Adrenal gland (tissue), 5 donors: ENCODE measurements at regions not wholly inside any gene's neighbourhood (a gene's known extent, or its start where the extent isn't known, plus 50 kb on each side); places are given as distances from the start of the nearest gene placed in this dataset.

ENCODE experiments used
- POLR2A ChIP-seq, 2 donors: fragments of 450-650 bp; IDR thresholded peaks; one replicate each; pipeline ENCODE4 v1.6.1; 2017; ENCODE audit warnings: antibody characterized with exemption in 2 of 2, mild to moderate bottlenecking in 2 of 2, moderate library complexity in 1 of 2
- TF ChIP-seq, protein P1 (sequence below), 6 experiments: fragments of 450-650 bp in 4 of 6; fragments of 200-600 bp in 2 of 6; sonication (generic) in 1 of 6; IDR thresholded peaks; 1 replicate in 5 of 6; 2 replicates in 1 of 6; pipeline versions ENCODE4 v1.5.1 to v1.8.0; 2016 to 2021; ENCODE audit warnings: antibody characterized with exemption in 6 of 6, mild to moderate bottlenecking in 2 of 6, moderate library complexity in 1 of 6
- donor health status: DM: no; HTN: no; CAD: no.

- TF ChIP-seq, protein P1, sequence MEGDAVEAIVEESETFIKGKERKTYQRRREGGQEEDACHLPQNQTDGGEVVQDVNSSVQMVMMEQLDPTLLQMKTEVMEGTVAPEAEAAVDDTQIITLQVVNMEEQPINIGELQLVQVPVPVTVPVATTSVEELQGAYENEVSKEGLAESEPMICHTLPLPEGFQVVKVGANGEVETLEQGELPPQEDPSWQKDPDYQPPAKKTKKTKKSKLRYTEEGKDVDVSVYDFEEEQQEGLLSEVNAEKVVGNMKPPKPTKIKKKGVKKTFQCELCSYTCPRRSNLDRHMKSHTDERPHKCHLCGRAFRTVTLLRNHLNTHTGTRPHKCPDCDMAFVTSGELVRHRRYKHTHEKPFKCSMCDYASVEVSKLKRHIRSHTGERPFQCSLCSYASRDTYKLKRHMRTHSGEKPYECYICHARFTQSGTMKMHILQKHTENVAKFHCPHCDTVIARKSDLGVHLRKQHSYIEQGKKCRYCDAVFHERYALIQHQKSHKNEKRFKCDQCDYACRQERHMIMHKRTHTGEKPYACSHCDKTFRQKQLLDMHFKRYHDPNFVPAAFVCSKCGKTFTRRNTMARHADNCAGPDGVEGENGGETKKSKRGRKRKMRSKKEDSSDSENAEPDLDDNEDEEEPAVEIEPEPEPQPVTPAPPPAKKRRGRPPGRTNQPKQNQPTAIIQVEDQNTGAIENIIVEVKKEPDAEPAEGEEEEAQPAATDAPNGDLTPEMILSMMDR (IDR thresholded peaks at IDR 0.05) = no peak
- no peak for TF ChIP-seq POLR2A (IDR thresholded peaks at IDR 0.05)
These were observed 697.4 kb upstream of the NXPH2 start for GRCh38 chr2:139477618-139478017.
